HG02623 (cell line): ENCODE measurements at regions not wholly inside any gene's neighbourhood (a gene's known extent, or its start where the extent isn't known, plus 50 kb on each side); places are given as distances from the start of the nearest gene placed in this dataset.
A peak's percentile ranks its signal among the peaks of the same experiment; 100 is the strongest.

Experiments used
- ATAC-seq: cut with Tn5 transposase; IDR thresholded peaks from one replicate; pipeline ENCODE4 v1.9.1; 2021; ENCODE audit warnings: moderate library complexity; ENCODE audit not compliant: unreplicated experiment

GRCh38 chr9:126218359-126219125 lies 108.1 kb upstream of the MVB12B start:
- ATAC-seq, result no peak

DNA sequence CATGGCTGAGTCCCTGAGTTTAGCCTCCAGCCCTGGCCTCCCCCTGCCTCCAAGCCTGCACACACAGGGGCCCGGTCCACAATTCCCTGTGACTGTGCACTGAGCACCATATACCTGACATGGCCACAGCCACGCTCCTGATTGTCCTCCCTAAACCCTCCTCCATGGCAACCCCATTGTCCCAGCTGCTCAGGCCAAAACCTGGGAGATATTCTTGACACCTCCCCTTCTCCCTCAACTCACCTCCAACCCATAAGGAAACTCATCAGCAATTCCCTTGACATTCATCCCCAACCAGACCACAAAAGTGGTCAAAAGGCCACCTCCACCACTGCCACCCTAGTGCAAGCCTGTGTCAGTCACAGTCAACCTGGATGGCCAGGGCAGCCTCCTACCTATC lies 107.5 kb upstream of the MVB12B start:
- no peak for ATAC-seq

DNA sequence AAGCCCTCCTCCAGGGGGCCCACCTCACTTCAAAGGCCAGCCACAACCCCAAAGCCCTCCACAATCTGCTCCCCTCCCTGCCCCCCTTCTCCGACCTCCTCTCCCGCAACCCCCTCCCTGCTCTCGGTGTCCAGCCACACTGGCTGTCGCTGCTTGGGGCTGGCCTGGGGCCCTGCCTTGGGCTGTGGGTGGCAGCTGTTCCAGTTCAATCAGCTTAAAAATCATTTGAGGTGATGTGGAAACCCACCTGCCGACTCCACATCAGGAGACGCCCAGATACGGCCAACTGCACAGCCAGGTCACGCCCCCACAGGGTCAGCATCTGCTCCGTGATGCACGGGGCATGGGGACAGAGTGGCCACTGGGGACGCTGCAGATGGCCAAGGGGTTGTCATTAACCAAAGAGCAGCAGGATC lies 107.0 kb upstream of the MVB12B start:
- ATAC-seq, result no peak

GRCh38 chr9:126221480-126221879 lies 105.1 kb upstream of the MVB12B start:
- ATAC-seq, result no peak

DNA sequence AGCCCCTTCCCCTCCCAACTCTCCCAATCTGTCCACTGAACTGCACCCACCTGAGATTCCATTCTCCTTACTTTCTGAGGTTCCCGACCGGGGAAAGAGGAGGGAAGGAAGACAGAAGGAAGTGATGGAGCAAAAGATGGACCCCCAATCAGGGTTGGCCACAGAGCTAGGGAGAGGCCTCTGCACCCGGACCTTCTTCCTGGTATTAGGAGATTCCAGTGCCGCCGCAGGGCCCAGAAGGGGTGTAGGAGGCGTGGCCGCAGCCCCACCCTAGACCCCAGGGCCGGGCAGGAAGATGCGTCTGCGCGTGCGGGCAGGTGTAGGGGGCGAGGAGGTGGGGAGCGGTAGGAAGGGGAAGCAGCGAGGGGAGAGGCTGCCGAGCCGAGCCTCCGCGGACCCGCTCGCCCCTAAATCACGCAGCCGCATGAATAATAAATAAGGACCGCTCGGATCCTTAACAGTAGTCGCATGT lies 104.2 kb upstream of the MVB12B start:
- ATAC-seq, result no peak

DNA sequence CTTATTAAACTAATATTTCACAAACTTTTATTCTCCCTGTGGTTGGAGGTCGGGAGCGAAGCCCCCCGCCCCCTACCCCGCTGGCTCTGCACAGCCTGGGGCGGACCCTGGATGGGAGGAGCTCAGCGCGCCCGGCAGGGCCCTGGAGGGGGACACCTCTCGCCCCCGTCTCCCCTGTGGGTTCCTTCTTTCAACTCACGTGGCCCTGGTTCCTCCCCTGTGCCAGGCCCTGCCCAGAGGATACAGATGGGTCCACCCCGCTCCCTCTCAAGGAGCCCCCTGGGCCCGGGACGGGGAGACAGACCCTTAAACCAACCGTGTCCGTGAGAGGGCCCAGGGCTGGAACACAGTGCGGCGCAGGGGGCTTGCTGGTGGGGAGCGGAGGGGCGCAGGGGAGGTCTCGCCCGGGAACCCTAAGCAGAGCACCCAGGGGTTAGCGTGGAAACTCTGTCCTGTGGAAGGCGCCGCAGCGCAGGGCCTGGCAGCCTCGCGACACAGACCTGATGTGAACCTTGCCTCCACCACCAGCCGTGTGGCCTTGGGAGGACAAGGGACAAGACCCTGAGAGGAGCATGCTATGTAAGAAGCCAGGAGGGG lies 103.7 kb upstream of the MVB12B start:
- no peak for ATAC-seq

- ATAC-seq, result no peak
Observed at GRCh38 chr9:126223798-126224531, 102.7 kb upstream of the MVB12B start.

- no peak for ATAC-seq
Observed at GRCh38 chr9:126225611-126226609, 100.7 kb upstream of the MVB12B start.

DNA sequence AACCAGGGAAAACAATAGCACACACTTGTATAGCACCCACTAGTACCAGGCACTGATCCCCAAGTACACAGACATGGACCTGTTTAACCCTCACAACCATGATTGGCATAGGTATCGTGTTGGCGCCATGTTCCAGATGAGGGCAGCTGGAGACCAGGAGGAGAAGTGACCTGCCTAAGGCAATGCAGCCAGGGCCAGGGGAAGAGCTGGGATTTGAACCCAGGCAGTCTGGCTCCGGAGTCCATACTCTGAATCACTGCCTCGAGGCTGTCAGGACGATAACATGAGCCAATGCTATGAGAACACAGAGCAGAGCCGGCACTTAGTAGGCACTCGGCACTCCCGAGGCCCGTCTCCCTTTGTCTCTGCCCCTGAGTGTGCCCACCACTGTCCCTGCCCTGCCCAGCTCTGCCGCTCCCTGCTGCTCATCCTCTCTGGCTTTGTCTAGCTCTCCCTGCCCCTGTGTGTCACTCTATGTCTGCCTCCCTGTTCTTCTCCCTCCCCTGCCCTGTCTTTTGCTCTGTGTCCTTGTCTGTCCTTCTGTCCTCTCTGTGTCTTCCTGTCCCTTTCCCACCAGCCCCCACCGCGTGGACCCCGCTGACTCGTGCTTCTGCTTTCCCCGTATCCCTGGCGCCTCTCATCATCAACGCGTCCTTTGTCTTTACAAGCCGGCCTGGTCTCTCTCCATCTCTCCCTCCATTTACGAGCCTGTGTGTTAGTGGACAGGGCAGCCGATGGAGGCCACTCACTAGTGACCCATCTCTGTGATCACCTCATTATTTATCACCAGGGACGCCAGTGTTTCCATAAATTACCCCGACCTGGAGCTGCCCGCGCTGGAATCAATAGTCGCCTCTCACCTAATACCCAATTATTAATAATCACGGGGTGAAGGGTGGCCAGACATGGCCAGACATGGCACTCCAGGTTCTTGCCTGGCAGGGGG lies 99.4 kb upstream of the MVB12B start:
- no peak for ATAC-seq

DNA sequence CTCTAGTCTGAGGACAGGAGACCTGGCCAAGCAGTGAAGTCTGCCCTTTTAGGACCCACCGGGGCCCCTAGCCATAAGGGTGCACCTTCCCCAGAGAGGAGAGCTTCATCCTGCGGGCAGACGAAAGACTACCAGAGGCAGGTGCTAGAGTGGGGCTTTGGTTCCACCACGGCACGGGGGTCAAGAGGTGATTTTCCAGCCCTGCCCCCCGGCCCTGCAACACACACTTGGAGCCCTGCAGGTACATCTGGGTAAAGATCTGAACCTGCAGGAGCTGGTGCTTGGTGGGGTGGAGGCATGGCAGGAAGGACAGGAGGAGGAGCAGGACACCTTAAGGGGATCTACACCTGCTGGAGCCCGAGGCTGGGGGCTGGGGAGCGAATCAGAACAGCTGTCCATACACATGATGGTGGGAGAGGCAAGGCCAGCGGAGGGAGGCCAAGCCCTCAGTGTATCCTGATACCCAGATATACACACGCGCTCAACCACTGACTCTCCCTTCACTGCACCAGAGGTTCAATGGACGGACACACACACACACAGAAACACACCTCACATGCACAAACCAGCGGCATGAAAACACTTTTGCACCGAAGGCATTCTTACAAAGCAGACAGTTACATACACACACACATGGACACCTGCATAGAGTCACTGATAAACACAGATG lies 98.4 kb upstream of the MVB12B start:
- ATAC-seq, result no peak

GRCh38 chr9:126228781-126229444 lies 97.7 kb upstream of the MVB12B start:
- ATAC-seq, result peak; percentile 60

- ATAC-seq, result no peak
Observed at GRCh38 chr9:126229501-126229900, 97.1 kb upstream of the MVB12B start.

GRCh38 chr9:126230692-126231091 lies 95.9 kb upstream of the MVB12B start:
- no peak for ATAC-seq

GRCh38 chr9:126232461-126232860 lies 94.2 kb upstream of the MVB12B start:
- ATAC-seq, result no peak

DNA sequence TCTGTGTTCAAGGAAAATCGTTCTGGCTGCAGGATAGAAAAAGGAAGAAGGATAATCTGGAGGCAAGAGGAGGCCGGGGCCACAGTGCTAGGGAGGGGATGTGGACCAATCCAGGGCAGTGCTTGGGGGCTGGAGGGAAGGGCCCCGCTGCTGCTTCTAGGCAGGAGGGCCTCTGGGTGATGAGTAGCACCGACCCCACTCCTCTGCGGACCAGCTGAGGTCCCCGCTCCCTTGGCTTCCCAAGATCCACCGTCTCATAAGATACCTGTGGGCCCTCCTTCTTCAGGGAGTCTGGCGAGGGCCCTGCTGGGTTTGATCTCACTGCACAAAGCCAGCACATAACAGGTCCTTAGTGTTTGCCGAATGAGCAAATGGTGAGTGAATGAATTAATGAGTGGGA lies 93.5 kb upstream of the MVB12B start:
- ATAC-seq, result no peak

GRCh38 chr9:126233913-126234525 lies 92.6 kb upstream of the MVB12B start:
- no peak for ATAC-seq

DNA sequence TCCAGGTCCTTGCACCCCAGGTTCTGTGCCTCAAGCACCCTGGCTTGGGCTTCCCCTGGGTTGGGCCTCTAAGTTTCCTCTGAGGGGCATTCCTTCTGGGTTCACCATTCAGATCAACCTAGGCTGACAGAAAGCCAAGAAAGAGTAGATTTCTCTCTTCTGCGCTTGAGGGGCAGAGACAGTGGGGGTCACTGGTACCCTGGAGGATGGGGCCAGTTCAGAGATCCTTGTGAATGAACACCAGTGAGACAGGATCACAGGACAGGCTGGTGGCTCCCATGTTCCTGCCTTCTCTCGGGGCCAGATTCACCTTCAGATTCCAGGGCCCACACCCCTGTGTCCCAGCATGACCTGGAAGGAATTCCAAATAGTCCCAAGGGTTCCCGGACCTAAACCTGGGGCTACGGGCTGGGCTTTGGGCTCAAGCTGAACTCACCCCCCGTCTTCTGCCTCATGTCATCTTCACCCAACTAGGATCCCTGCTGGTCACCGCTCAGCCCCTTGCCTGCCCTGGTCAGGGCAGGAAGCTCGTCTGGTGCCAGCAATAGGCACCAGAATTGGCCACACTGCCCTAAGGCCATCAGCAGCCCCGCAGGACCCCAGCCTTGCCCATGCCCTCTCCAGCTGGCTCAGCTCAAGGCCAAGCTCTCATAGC lies 91.8 kb upstream of the MVB12B start:
- ATAC-seq, result no peak
